Neural cell (in vitro differentiated cells): ENCODE measurements at regions not wholly inside any gene's neighbourhood (a gene's known extent, or its start where the extent isn't known, plus 50 kb on each side); places are given as distances from the start of the nearest gene placed in this dataset.

Source experiments
- CTCF ChIP-seq: fragments of 450-650 bp; IDR thresholded peaks from 2 replicates; pipeline ENCODE4 v1.5.1; 2014; ENCODE audit warnings: antibody characterized with exemption, mild to moderate bottlenecking, moderate library complexity; ENCODE audit not compliant: poor library complexity, severe bottlenecking
- EP300 ChIP-seq: fragments of 450-650 bp; conservative IDR thresholded peaks from 2 replicates; pipeline ENCODE4 v1.6.1; 2014; ENCODE audit warnings: antibody characterized with exemption, mild to moderate bottlenecking, moderate library complexity; ENCODE audit not compliant: poor library complexity, severe bottlenecking
- EZH2 ChIP-seq: fragments of 200-600, 300-800 bp; shearing (Covaris generic), sonication (generic); IDR thresholded peaks from 2 replicates; pipeline ENCODE4 v1.6.1; 2014; ENCODE audit warnings: antibody characterized with exemption, low read length, borderline replicate concordance, mild to moderate bottlenecking; ENCODE audit not compliant: insufficient read depth, poor library complexity, severe bottlenecking
- POLR2AphosphoS5 ChIP-seq: IDR thresholded peaks from 2 replicates; pipeline ENCODE4 v1.6.1; 2012
- RAD21 ChIP-seq: fragments of 450-650 bp; conservative IDR thresholded peaks from 2 replicates; pipeline ENCODE4 v1.6.1; 2014; ENCODE audit warnings: antibody characterized with exemption, mild to moderate bottlenecking, moderate library complexity
- REST ChIP-seq: IDR thresholded peaks from 2 replicates; pipeline ENCODE4 v1.6.1; 2012; ENCODE audit warnings: borderline replicate concordance
- SMC3 ChIP-seq: fragments of 450-650 bp; conservative IDR thresholded peaks from 2 replicates; pipeline ENCODE4 v1.6.1; 2014; ENCODE audit warnings: antibody characterized with exemption, mild to moderate bottlenecking, moderate library complexity; ENCODE audit not compliant: poor library complexity
- TAF1 ChIP-seq: IDR thresholded peaks from 2 replicates; pipeline ENCODE4 v1.6.1; 2012; ENCODE audit warnings: low read depth

GRCh38 chr16:88295671-88296436 is 86.9 kb upstream of the ZNF469 start:
- TF ChIP-seq CTCF = no peak
- TF ChIP-seq EZH2 = no peak
- TF ChIP-seq EP300 = no peak
- TF ChIP-seq POLR2AphosphoS5 = no peak
- TF ChIP-seq RAD21 = no peak
- TF ChIP-seq SMC3 = no peak
- TF ChIP-seq REST = no peak
- TF ChIP-seq TAF1 = no peak
